ENCODE measurements at regions not wholly inside any gene's neighbourhood (a gene's known extent, or its start where the extent isn't known, plus 50 kb on each side); places are given as distances from the start of the nearest gene placed in this dataset.

DNA sequence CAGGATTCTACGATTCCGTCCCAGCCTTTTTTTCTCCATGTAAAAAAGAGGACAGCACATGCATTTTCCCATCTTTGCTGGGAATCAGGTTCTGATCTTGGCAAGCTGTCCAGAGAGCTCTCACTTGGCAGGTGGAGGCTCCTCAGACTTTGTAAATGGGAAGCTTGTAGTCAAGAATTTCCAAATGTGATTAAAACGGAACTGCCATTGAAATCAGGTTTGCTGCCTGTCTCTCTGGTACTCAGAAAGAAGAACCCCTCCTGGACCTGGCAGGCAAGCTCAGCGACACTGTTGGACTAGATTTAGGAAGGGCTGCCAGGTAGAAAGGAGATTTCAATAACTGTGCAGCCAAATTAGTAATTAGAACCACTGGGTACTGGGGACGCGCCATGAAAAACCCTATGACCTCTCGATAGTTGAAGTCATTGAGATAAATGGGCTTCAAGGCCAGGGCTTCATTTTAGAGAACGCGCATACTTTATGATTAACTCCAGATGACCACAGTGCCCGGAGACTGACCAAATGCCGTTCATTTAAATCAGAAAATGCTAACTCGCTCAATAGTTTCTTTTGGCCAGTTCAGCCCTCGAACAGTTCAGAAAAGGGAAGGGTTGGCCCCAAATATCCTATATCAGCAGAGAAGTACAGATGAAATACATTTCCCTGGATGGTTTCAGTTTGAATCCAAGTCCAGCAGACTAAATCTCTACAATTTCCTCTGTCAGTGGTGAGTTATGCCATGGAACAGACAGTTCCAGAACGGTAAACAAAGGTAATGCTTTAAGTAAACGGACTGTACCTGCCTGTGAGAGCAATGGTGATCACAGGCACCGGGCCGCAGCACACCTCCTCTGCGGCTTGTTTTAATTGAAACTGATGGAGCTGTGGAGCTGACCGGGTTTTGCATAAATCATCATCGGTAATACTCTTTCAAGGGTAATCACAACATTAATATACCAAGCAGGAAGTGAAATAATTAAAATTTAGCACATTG is 517.4 kb downstream of the RFC3 start:
- TF ChIP-seq, protein P1, sequence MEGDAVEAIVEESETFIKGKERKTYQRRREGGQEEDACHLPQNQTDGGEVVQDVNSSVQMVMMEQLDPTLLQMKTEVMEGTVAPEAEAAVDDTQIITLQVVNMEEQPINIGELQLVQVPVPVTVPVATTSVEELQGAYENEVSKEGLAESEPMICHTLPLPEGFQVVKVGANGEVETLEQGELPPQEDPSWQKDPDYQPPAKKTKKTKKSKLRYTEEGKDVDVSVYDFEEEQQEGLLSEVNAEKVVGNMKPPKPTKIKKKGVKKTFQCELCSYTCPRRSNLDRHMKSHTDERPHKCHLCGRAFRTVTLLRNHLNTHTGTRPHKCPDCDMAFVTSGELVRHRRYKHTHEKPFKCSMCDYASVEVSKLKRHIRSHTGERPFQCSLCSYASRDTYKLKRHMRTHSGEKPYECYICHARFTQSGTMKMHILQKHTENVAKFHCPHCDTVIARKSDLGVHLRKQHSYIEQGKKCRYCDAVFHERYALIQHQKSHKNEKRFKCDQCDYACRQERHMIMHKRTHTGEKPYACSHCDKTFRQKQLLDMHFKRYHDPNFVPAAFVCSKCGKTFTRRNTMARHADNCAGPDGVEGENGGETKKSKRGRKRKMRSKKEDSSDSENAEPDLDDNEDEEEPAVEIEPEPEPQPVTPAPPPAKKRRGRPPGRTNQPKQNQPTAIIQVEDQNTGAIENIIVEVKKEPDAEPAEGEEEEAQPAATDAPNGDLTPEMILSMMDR (conservative IDR thresholded peaks at IDR 0.05; ENCODE audit: low read length) = no peak
- no peak for TF ChIP-seq EZH2phosphoT487 (IDR thresholded peaks at IDR 0.05; ENCODE audit: borderline replicate concordance)
